Panc1 (cell line): ENCODE measurements at regions not wholly inside any gene's neighbourhood (a gene's known extent, or its start where the extent isn't known, plus 50 kb on each side); places are given as distances from the start of the nearest gene placed in this dataset.

ENCODE experiments used
- ATAC-seq: fragments of 200-7000 bp; cut with Tn5 transposase; 2 replicates; pipeline ENCODE4 v1.9.1; 2020; ENCODE audit warnings: mild to moderate bottlenecking, moderate library complexity
- BruUV-seq: library from RNA; stranded (reverse); fragments of 400-500 nt; replicated peaks from 2 replicates; lab custom pipeline; 2021; lab: Mats Ljungman, UMichigan
- CTCF ChIA-PET: fragments of 300-600 bp; sonication (Branson Sonifier 250); formaldehyde crosslinking; loops from one replicate; lab custom pipeline; 2022; ENCODE audit warnings: antibody characterized with exemption; lab: Charles Lee
- POLR2A ChIA-PET: fragments of 300-600 bp; sonication (Branson Sonifier 250); formaldehyde crosslinking; loops from one replicate; lab custom pipeline; 2022; ENCODE audit warnings: antibody characterized with exemption; lab: Charles Lee
- DNase-seq: peaks from one replicate; pipeline ENCODE4 v3.0.0-alpha.2; 2010; ENCODE audit warnings: low read depth, low spot score
- H3K27ac ChIP-seq: 2 replicates; pipeline ENCODE4 v1.5.1; 2011; ENCODE audit warnings: mild to moderate bottlenecking, low read length, inconsistent platforms
- H3K27me3 ChIP-seq: fragments of 200-500 bp; sonication (Bioruptor generic); 2 replicates; pipeline ENCODE4 v1.6.0; 2014; ENCODE audit warnings: low read length, inconsistent platforms; ENCODE audit not compliant: control insufficient read depth, insufficient read depth
- H3K36me3 ChIP-seq: fragments of 200-500 bp; sonication (Bioruptor generic); 2 replicates; pipeline ENCODE4 v1.5.1; 2014; ENCODE audit warnings: inconsistent platforms, mild to moderate bottlenecking, low read length, moderate library complexity; ENCODE audit not compliant: control insufficient read depth, insufficient read depth
- H3K4me1 ChIP-seq: 2 replicates; pipeline ENCODE4 v1.5.1; 2011; ENCODE audit warnings: inconsistent platforms, mild to moderate bottlenecking, low read length, moderate library complexity; ENCODE audit not compliant: control insufficient read depth, insufficient read depth
- H3K4me3 ChIP-seq, 2 experiments: 2 replicates each; pipeline ENCODE4 v1.5.1; 2011 to 2012; ENCODE audit warnings: low read depth in 2 of 2, low read length in 2 of 2, mild to moderate bottlenecking in 2 of 2, inconsistent platforms in 1 of 2, moderate library complexity in 1 of 2
- H3K9me3 ChIP-seq: fragments of 200-500 bp; sonication (Bioruptor generic); 2 replicates; pipeline ENCODE4 v1.5.1; 2014; ENCODE audit warnings: low read depth, mild to moderate bottlenecking, inconsistent platforms, low read length, moderate library complexity; ENCODE audit not compliant: control insufficient read depth, insufficient read depth
- POLR2AphosphoS5 ChIP-seq: IDR thresholded peaks from 2 replicates; pipeline ENCODE4 v1.6.1; 2012; ENCODE audit warnings: mild to moderate bottlenecking, low read depth, low read length, moderate library complexity
- SIN3A ChIP-seq: IDR thresholded peaks from 2 replicates; pipeline ENCODE4 v1.6.1; 2012; ENCODE audit warnings: low read depth, mild to moderate bottlenecking, low read length, moderate library complexity, borderline replicate concordance; ENCODE audit not compliant: insufficient read depth
- TCF7L2 ChIP-seq: IDR thresholded peaks from 2 replicates; pipeline ENCODE4 v1.6.1; 2011; ENCODE audit warnings: mild to moderate bottlenecking, low read depth, low read length, inconsistent platforms
- in situ Hi-C: cut with HindIII; loops from 2 replicates; pipeline ENCODE4 v1.10.0; 2016; ENCODE audit warnings: low sequenced_read_pairs, low pct_unique_long_range_greater_than_20kb
- intact Hi-C: fragments of 100-400 bp; cut with micrococcal nuclease; formaldehyde crosslinking; loops from one replicate; pipeline ENCODE4 v1.10.0; 2022; ENCODE audit not compliant: unreplicated experiment
- TF ChIP-seq, protein P1 (sequence below): fragments of 450-650 bp; IDR thresholded peaks from 2 replicates; pipeline ENCODE4 v1.5.1; 2017; ENCODE audit warnings: mild to moderate bottlenecking
- TF ChIP-seq, protein P2 (sequence below), 2 experiments: IDR thresholded peaks; 2 replicates each; pipeline ENCODE4 v1.6.1; 2011 to 2012; ENCODE audit warnings: low read depth in 2 of 2, control low read depth in 1 of 2, low read length in 1 of 2, mild to moderate bottlenecking in 1 of 2, moderate library complexity in 1 of 2; ENCODE audit not compliant: insufficient read depth in 1 of 2

GRCh38 chr4:13710246-13710885 is 82.8 kb upstream of the BOD1L1 start:
- ChIA-PET CTCF (no interaction called here), POLR2A (no interaction called here)
- no TSS peak for BruUV-seq
- H3K36me3 ChIP-seq: no peaks in the 10 kb centered on the region
- no peak overlapping the region for H3K27ac ChIP-seq
- no peaks in the 10 kb centered on the region for H3K4me1 ChIP-seq
- TF ChIP-seq POLR2AphosphoS5 (no peak), TCF7L2 (no peak), SIN3A (no peak)
- TF ChIP-seq, protein P1, sequence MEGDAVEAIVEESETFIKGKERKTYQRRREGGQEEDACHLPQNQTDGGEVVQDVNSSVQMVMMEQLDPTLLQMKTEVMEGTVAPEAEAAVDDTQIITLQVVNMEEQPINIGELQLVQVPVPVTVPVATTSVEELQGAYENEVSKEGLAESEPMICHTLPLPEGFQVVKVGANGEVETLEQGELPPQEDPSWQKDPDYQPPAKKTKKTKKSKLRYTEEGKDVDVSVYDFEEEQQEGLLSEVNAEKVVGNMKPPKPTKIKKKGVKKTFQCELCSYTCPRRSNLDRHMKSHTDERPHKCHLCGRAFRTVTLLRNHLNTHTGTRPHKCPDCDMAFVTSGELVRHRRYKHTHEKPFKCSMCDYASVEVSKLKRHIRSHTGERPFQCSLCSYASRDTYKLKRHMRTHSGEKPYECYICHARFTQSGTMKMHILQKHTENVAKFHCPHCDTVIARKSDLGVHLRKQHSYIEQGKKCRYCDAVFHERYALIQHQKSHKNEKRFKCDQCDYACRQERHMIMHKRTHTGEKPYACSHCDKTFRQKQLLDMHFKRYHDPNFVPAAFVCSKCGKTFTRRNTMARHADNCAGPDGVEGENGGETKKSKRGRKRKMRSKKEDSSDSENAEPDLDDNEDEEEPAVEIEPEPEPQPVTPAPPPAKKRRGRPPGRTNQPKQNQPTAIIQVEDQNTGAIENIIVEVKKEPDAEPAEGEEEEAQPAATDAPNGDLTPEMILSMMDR: no peak
- TF ChIP-seq, protein P2, sequence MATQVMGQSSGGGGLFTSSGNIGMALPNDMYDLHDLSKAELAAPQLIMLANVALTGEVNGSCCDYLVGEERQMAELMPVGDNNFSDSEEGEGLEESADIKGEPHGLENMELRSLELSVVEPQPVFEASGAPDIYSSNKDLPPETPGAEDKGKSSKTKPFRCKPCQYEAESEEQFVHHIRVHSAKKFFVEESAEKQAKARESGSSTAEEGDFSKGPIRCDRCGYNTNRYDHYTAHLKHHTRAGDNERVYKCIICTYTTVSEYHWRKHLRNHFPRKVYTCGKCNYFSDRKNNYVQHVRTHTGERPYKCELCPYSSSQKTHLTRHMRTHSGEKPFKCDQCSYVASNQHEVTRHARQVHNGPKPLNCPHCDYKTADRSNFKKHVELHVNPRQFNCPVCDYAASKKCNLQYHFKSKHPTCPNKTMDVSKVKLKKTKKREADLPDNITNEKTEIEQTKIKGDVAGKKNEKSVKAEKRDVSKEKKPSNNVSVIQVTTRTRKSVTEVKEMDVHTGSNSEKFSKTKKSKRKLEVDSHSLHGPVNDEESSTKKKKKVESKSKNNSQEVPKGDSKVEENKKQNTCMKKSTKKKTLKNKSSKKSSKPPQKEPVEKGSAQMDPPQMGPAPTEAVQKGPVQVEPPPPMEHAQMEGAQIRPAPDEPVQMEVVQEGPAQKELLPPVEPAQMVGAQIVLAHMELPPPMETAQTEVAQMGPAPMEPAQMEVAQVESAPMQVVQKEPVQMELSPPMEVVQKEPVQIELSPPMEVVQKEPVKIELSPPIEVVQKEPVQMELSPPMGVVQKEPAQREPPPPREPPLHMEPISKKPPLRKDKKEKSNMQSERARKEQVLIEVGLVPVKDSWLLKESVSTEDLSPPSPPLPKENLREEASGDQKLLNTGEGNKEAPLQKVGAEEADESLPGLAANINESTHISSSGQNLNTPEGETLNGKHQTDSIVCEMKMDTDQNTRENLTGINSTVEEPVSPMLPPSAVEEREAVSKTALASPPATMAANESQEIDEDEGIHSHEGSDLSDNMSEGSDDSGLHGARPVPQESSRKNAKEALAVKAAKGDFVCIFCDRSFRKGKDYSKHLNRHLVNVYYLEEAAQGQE (IDR thresholded peaks at IDR 0.05; ENCODE audit: insufficient read depth in 1 of 2, low read depth in 2 of 2, low read length in 1 of 2): no peak
- DNase-seq (no peak), ATAC-seq (no peak)
- no peaks in the 10 kb centered on the region for H3K27me3 ChIP-seq
- in situ Hi-C loops (no loop called here), intact Hi-C loops (no loop called here)
- H3K9me3 ChIP-seq: no peaks in the 10 kb centered on the region
- no peak overlapping the region for H3K4me3 ChIP-seq

DNA sequence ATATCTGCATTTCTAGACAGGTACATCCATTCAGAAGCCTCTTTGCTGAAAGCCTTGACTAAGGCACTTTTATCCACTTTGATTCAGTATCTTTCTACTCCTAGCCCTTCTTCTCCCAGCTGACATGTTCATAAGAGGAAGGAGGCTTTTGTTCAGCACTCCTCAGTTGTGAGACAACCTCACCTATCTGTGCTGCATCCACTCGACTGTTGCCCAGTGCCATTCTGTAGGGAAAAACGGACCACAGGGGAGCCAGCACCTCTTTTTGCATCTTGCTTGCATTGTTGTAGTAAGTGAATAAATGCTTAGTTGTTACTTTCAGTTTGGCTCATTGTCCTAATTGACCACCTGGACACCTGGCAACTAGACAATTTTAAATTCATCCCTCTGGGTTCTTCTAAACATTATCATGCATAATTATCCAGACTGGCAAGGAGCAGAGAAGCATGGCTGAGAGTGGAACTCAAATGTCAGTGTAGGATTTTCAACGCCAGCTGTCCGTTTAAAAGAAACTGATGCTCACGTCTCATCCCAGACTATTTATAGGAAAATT is 83.8 kb upstream of the BOD1L1 start:
- intact Hi-C loops: no loop called here
- Histone ChIP-seq H3K9me3 (no peaks in the 10 kb centered on the region), H3K36me3 (no peaks in the 10 kb centered on the region), H3K27me3 (no peaks in the 10 kb centered on the region), H3K27ac (no peak overlapping the region), H3K4me1 (no peaks in the 10 kb centered on the region), H3K4me3 (no peak overlapping the region)
- ChIA-PET POLR2A (no interaction called here), CTCF (no interaction called here)
- TF ChIP-seq, protein P1: no peak
- TF ChIP-seq TCF7L2: no peak
- TF ChIP-seq, protein P2 (IDR thresholded peaks at IDR 0.05; ENCODE audit: insufficient read depth in 1 of 2, low read depth in 2 of 2, low read length in 1 of 2): no peak
- no peak for TF ChIP-seq POLR2AphosphoS5
- no peak for TF ChIP-seq SIN3A
- ATAC-seq (no peak), DNase-seq (no peak)
- in situ Hi-C loops: no loop called here
- no TSS peak for BruUV-seq
